HEK293 (cell line): ENCODE measurements at regions not wholly inside any gene's neighbourhood (a gene's known extent, or its start where the extent isn't known, plus 50 kb on each side); places are given as distances from the start of the nearest gene placed in this dataset.
"Not testable (repeated sequence)": the region's sequence is repeated elsewhere in the genome, so short reads cannot be mapped to it uniquely, and the experiment has no call there.

ENCODE experiments used
- CTCF ChIA-PET: fragments of 350-600 bp; formaldehyde crosslinking; extraction: SDS; loops from one replicate; lab custom pipeline; 2021; ENCODE audit warnings: antibody characterized with exemption; lab: Yijun Ruan, JAX
- POLR2A ChIA-PET: fragments of 300-600 bp; formaldehyde crosslinking; extraction: SDS; loops from one replicate; lab custom pipeline; 2020; ENCODE audit warnings: antibody characterized with exemption, inconsistent platforms; lab: Yijun Ruan, JAX
- H3K27ac ChIP-seq: fragments of 200-500 bp; sonication (Bioruptor generic); 2 replicates; pipeline ENCODE4 v1.5.1; 2014; ENCODE audit warnings: low read depth, low read length, control low read depth, inconsistent platforms; ENCODE audit errors: extremely low read depth
- H3K36me3 ChIP-seq, 2 experiments: fragments of 200-500 bp in 1 of 2; sonication (Bioruptor generic) in 1 of 2; 1 replicate in 1 of 2; 2 replicates in 1 of 2; pipeline ENCODE4 v1.5.1; 2014 to 2017; ENCODE audit warnings: inconsistent platforms in 2 of 2, low read length in 2 of 2; ENCODE audit not compliant: control insufficient read depth in 2 of 2, insufficient read depth in 1 of 2
- H3K4me1 ChIP-seq: fragments of 200-500 bp; sonication (Bioruptor generic); 2 replicates; pipeline ENCODE4 v1.5.1; 2014; ENCODE audit warnings: mild to moderate bottlenecking, low read length, inconsistent platforms; ENCODE audit not compliant: control insufficient read depth, insufficient read depth
- H3K4me3 ChIP-seq: 2 replicates; pipeline ENCODE4 v1.5.1; 2011; ENCODE audit warnings: low read depth, mild to moderate bottlenecking, control low read depth, low read length, moderate library complexity
- H3K9me3 ChIP-seq: fragments of 200-500 bp; sonication (Bioruptor generic); 2 replicates; pipeline ENCODE4 v1.5.1; 2014; ENCODE audit warnings: low read depth, low read length, inconsistent platforms; ENCODE audit not compliant: control insufficient read depth, insufficient read depth
- ATF2 ChIP-seq: fragments of 450-650 bp; formaldehyde crosslinking; IDR thresholded peaks from 2 replicates; pipeline ENCODE4 v1.5.1; 2016; ENCODE audit warnings: missing biosample characterization, missing genetic modification characterization, low read depth
- GFI1B ChIP-seq: fragments of 450-650 bp; formaldehyde crosslinking; IDR thresholded peaks from 2 replicates; pipeline ENCODE4 v1.5.1; 2016; ENCODE audit warnings: missing biosample characterization, missing genetic modification characterization
- MZF1 ChIP-seq: fragments of 450-650 bp; formaldehyde crosslinking; IDR thresholded peaks from 2 replicates; pipeline ENCODE4 v1.5.1; 2017; ENCODE audit warnings: missing biosample characterization, missing genetic modification characterization, borderline replicate concordance
- PATZ1 ChIP-seq: fragments of 450-650 bp; formaldehyde crosslinking; IDR thresholded peaks from 2 replicates; pipeline ENCODE4 v1.5.1; 2016; ENCODE audit warnings: missing biosample characterization, missing genetic modification characterization
- SALL2 ChIP-seq: fragments of 450-650 bp; formaldehyde crosslinking; IDR thresholded peaks from 2 replicates; pipeline ENCODE4 v1.5.0; 2017; ENCODE audit warnings: missing biosample characterization, mild to moderate bottlenecking, missing genetic modification characterization, borderline replicate concordance
- SP7 ChIP-seq: fragments of 450-650 bp; formaldehyde crosslinking; IDR thresholded peaks from 2 replicates; pipeline ENCODE4 v1.5.1; 2016; ENCODE audit warnings: missing biosample characterization, missing genetic modification characterization
- ZNF10 ChIP-seq: fragments of 450-650 bp; formaldehyde crosslinking; IDR thresholded peaks from 2 replicates; pipeline ENCODE4 v1.5.1; 2017; ENCODE audit warnings: missing biosample characterization, missing genetic modification characterization
- ZNF138 ChIP-seq: fragments of 450-650 bp; formaldehyde crosslinking; IDR thresholded peaks from 2 replicates; pipeline ENCODE4 v1.5.1; 2016; ENCODE audit warnings: missing biosample characterization, missing genetic modification characterization, borderline replicate concordance
- ZNF155 ChIP-seq: fragments of 450-650 bp; formaldehyde crosslinking; IDR thresholded peaks from 2 replicates; pipeline ENCODE4 v1.5.1; 2016; ENCODE audit warnings: missing biosample characterization, missing genetic modification characterization
- ZNF239 ChIP-seq: fragments of 450-650 bp; formaldehyde crosslinking; IDR thresholded peaks from 2 replicates; pipeline ENCODE4 v1.5.1; 2016; ENCODE audit warnings: missing biosample characterization, missing genetic modification characterization
- ZNF26 ChIP-seq: fragments of 450-650 bp; formaldehyde crosslinking; IDR thresholded peaks from 2 replicates; pipeline ENCODE4 v1.5.1; 2016; ENCODE audit warnings: missing biosample characterization, missing genetic modification characterization
- ZNF292 ChIP-seq: fragments of 450-650 bp; formaldehyde crosslinking; IDR thresholded peaks from 2 replicates; pipeline ENCODE4 v1.5.1; 2016; ENCODE audit warnings: low read depth, missing biosample characterization, missing genetic modification characterization, borderline replicate concordance
- ZNF341 ChIP-seq: fragments of 450-650 bp; formaldehyde crosslinking; IDR thresholded peaks from 2 replicates; pipeline ENCODE4; 2016; ENCODE audit warnings: low read depth, missing biosample characterization, missing genetic modification characterization
- ZNF350 ChIP-seq: fragments of 450-650 bp; formaldehyde crosslinking; IDR thresholded peaks from 2 replicates; pipeline ENCODE4 v1.5.0; 2017; ENCODE audit warnings: missing biosample characterization, mild to moderate bottlenecking, missing genetic modification characterization
- ZNF37A ChIP-seq: fragments of 450-650 bp; IDR thresholded peaks from 2 replicates; pipeline ENCODE4 v1.5.1; 2018; ENCODE audit warnings: missing biosample characterization, missing genetic modification characterization
- ZNF501 ChIP-seq: fragments of 450-650 bp; formaldehyde crosslinking; IDR thresholded peaks from 2 replicates; pipeline ENCODE4 v1.5.1; 2016; ENCODE audit warnings: missing biosample characterization, missing genetic modification characterization
- ZNF514 ChIP-seq: fragments of 450-650 bp; formaldehyde crosslinking; IDR thresholded peaks from 2 replicates; pipeline ENCODE4 v1.5.1; 2016; ENCODE audit warnings: missing biosample characterization, missing genetic modification characterization
- ZSCAN18 ChIP-seq: fragments of 450-650 bp; formaldehyde crosslinking; IDR thresholded peaks from 2 replicates; pipeline ENCODE4 v1.5.1; 2016; ENCODE audit warnings: missing biosample characterization, missing genetic modification characterization
- ZSCAN23 ChIP-seq: fragments of 450-650 bp; formaldehyde crosslinking; IDR thresholded peaks from 2 replicates; pipeline ENCODE4 v1.5.1; 2016; ENCODE audit warnings: missing biosample characterization, missing genetic modification characterization
- ZSCAN5A ChIP-seq: fragments of 450-650 bp; formaldehyde crosslinking; IDR thresholded peaks from 2 replicates; pipeline ENCODE4 v1.5.1; 2016; ENCODE audit warnings: missing biosample characterization, missing genetic modification characterization

GRCh38 chr4:160563552-160564282, 1460.8 kb downstream of the RAPGEF2 start:
- H3K4me1 ChIP-seq = no peaks in the 10 kb centered on the region
- no peak overlapping the region for H3K4me3 ChIP-seq
- POLR2A ChIA-PET = no interaction called here
- H3K9me3 ChIP-seq = no peaks in the 10 kb centered on the region
- H3K36me3 ChIP-seq = no peaks in the 10 kb centered on the region
- CTCF ChIA-PET = no interaction called here
- TF ChIP-seq ZSCAN23 (tag by site-specific recombination) (no peak), ZNF501 (tag by site-specific recombination) (no peak), ZNF350 (tag by site-specific recombination) (no peak)
- no peak overlapping the region for H3K27ac ChIP-seq

- Histone ChIP-seq H3K36me3 (no peaks in the 10 kb centered on the region), H3K27ac (no peak overlapping the region), H3K4me1 (no peaks in the 10 kb centered on the region), H3K9me3 (no peaks in the 10 kb centered on the region), H3K4me3 (no peak overlapping the region)
- CTCF ChIA-PET = no interaction called here
- POLR2A ChIA-PET = no interaction called here
- TF ChIP-seq ATF2 (tag by site-specific recombination) = 0 out of 2 replicates have a peak, but pooled peaks have one; percentile 23
- no peak for TF ChIP-seq ZSCAN18 (tag by site-specific recombination)
These were observed 1464.8 kb downstream of the RAPGEF2 start for GRCh38 chr4:160567634-160568033.

- no peak overlapping the region for H3K27ac ChIP-seq
- ChIA-PET POLR2A (no interaction called here), CTCF (no interaction called here)
- H3K36me3 ChIP-seq = no peaks in the 10 kb centered on the region
- no peak overlapping the region for H3K4me3 ChIP-seq
- H3K9me3 ChIP-seq = no peaks in the 10 kb centered on the region
- TF ChIP-seq ZNF341 (tag by site-specific recombination) (no peak), ZNF10 (tag by site-specific recombination) (no peak), ZNF239 (tag by site-specific recombination) (no peak), SALL2 (tag by site-specific recombination) (no peak), ZSCAN5A (tag by site-specific recombination) (no peak), ZNF37A (tag by site-specific recombination) (no peak), ZNF514 (tag by site-specific recombination) (no peak), GFI1B (no peak), SP7 (tag by site-specific recombination) (no peak), ZNF292 (tag by site-specific recombination) (no peak), ZNF138 (tag by site-specific recombination) (no peak), MZF1 (tag by site-specific recombination) (no peak), ZNF155 (tag by site-specific recombination) (no peak), PATZ1 (tag by site-specific recombination) (no peak), ZNF26 (no peak)
- no peaks in the 10 kb centered on the region for H3K4me1 ChIP-seq
These were observed 1467.4 kb downstream of the RAPGEF2 start for GRCh38 chr4:160570271-160570670.

- POLR2A ChIA-PET, H3K27ac ChIP-seq, CTCF ChIA-PET, H3K4me3 ChIP-seq, H3K36me3 ChIP-seq, H3K4me1 ChIP-seq, H3K9me3 ChIP-seq: not testable (repeated sequence)
These were observed 1471.4 kb downstream of the RAPGEF2 start for GRCh38 chr4:160574272-160574671.
